Tibial artery (tissue), 4 donors: ENCODE measurements at regions not wholly inside any gene's neighbourhood (a gene's known extent, or its start where the extent isn't known, plus 50 kb on each side); places are given as distances from the start of the nearest gene placed in this dataset.

Experiments used
- DNase-seq, 2 donors: peaks; one replicate each; pipeline ENCODE4 v3.0.0-alpha.2; 2019
- H3K27ac ChIP-seq, 2 donors: fragments of 200-600 bp; sonication (generic) in 1 of 2; 1 replicate in 1 of 2; 2 replicates in 1 of 2; pipeline ENCODE4 v1.5.1; 2018 to 2019; ENCODE audit warnings: mild to moderate bottlenecking in 1 of 2
- H3K27me3 ChIP-seq, 2 donors: fragments of 200-600 bp; sonication (generic) in 1 of 2; one replicate each; pipeline versions ENCODE4 v1.5.1 to v1.6.0; 2016 to 2019
- H3K36me3 ChIP-seq, 3 donors: fragments of 200-600 bp; sonication (generic) in 2 of 3; one replicate each; pipeline ENCODE4 v1.5.1; 2016 to 2019; ENCODE audit warnings: mild to moderate bottlenecking in 2 of 3
- H3K4me1 ChIP-seq, 4 donors: fragments of 200-600 bp; sonication (generic) in 2 of 4; 1 replicate in 3 of 4; 2 replicates in 1 of 4; pipeline ENCODE4 v1.5.1; 2016 to 2019
- H3K4me3 ChIP-seq, 2 donors: fragments of 200-600 bp; sonication (generic) in 1 of 2; 1 replicate in 1 of 2; 2 replicates in 1 of 2; pipeline ENCODE4 v1.5.1; 2018 to 2019; ENCODE audit warnings: mild to moderate bottlenecking in 2 of 2
- H3K9me3 ChIP-seq, 3 donors: fragments of 200-600 bp; sonication (generic) in 1 of 3; one replicate each; pipeline ENCODE4 v1.5.1; 2016 to 2019
- intact Hi-C: fragments of 100-400 bp; cut with DNase I; formaldehyde crosslinking; loops from one replicate; pipeline ENCODE4 v1.15.0; 2023; ENCODE audit warnings: low total_unique reads
- TF ChIP-seq, protein P1 (sequence below), 2 experiments: fragments of 200-600 bp in 1 of 2; fragments of 450-650 bp in 1 of 2; IDR thresholded peaks; one replicate each; pipeline ENCODE4 v1.5.1; 2017 to 2019; ENCODE audit warnings: antibody characterized with exemption in 2 of 2, mild to moderate bottlenecking in 1 of 2, moderate library complexity in 1 of 2

DNA sequence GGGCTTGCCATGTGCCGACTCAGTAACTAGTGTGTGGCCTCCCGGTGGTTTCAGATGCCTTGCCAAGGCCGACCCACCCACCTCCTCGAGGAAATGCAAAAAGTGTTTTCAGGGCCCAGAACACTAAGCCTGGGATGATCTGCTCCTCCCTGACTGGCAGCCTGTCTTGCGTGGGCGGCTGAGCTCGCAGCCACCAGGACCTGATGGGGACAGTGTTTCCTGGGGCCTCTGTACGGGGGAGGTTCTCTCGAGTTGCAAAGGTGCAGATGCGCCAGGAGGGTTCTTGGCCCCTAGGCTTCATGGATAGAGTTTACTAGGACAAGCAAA is 85.2 kb downstream of the GLI2 start:
- peak; percentile 49 to 63 for DNase-seq
- Histone ChIP-seq H3K4me1 (peaks cover 0 to 52% (median 42%) of the 10 kb centered on the region in 4 donors), H3K9me3 (no peaks in the 10 kb centered on the region), H3K36me3 (no peaks in the 10 kb centered on the region), H3K27ac (peak overlapping the region; percentile 57 to 72), H3K4me3 (peak overlapping the region; percentile 12 to 40), H3K27me3 (no peaks in the 10 kb centered on the region)
- intact Hi-C loops = no loop called here
- TF ChIP-seq, protein P1, sequence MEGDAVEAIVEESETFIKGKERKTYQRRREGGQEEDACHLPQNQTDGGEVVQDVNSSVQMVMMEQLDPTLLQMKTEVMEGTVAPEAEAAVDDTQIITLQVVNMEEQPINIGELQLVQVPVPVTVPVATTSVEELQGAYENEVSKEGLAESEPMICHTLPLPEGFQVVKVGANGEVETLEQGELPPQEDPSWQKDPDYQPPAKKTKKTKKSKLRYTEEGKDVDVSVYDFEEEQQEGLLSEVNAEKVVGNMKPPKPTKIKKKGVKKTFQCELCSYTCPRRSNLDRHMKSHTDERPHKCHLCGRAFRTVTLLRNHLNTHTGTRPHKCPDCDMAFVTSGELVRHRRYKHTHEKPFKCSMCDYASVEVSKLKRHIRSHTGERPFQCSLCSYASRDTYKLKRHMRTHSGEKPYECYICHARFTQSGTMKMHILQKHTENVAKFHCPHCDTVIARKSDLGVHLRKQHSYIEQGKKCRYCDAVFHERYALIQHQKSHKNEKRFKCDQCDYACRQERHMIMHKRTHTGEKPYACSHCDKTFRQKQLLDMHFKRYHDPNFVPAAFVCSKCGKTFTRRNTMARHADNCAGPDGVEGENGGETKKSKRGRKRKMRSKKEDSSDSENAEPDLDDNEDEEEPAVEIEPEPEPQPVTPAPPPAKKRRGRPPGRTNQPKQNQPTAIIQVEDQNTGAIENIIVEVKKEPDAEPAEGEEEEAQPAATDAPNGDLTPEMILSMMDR (IDR thresholded peaks at IDR 0.05) = no peak

DNA sequence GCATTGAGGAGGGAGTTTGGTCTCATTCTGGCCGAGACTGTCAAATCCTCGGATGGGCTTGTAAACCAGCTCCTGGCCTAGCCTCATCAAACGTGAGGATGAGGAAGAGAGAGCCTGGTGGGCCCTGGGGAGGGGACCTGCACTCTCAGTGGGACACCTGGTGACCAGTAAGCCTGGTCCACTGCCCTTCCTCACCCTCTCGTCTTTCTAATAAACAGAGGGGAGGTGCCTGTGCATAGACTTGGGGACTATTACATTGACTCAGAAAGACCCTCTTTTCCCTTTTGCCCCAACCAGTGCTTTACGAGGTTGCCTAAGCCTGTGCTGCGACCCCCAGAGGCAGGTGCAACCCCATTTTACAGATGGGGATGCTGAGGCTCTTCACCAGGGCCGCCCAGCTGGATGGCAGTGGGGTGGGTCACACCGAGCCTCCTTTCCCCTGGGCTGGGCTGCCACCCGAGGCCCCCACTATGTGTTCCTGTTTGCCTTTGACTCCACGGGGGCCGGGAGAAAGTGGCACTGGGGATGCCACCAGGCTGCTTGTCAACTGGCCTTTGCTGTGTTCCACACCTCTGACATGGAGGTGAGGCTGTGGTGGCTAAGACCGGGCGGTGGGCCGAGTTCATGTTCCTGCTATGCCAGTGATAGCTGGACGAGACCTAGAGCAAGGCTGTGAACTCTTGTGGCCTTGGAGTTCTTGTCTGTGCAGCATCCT is 85.9 kb downstream of the GLI2 start:
- Histone ChIP-seq H3K27me3 (no peaks in the 10 kb centered on the region), H3K4me1 (peaks cover 0 to 59% (median 47%) of the 10 kb centered on the region in 4 donors), H3K9me3 (no peaks in the 10 kb centered on the region), H3K36me3 (no peaks in the 10 kb centered on the region), H3K27ac (peak overlapping the region; percentile 57 to 72), H3K4me3 (peak overlapping the region in 1 of 2 donors; percentile 40)
- intact Hi-C loops = no loop called here
- TF ChIP-seq, protein P1 (IDR thresholded peaks at IDR 0.05) = no peak
- peak in 1 of 2 donors; percentile 45 for DNase-seq

DNA sequence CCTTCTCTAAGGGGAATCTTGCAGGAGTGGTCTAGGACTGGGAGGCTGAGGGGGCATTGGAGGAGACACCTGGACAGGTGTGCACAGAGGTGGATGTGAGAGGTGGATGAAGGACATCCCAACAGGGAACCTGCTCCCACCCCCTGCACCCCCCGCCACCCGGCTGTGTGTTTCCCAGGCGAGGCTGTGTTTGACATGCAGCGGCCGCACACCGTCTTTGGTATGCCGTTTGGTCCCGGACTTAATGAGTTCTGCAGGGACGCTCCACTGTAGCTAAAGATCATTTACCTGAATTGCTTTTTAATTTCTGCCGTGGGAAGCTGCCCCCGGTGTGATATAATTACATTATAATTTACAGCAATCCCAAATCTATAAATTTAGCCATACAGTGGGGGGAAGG is 87.3 kb downstream of the GLI2 start:
- TF ChIP-seq, protein P1 (IDR thresholded peaks at IDR 0.05) = no peak

DNA sequence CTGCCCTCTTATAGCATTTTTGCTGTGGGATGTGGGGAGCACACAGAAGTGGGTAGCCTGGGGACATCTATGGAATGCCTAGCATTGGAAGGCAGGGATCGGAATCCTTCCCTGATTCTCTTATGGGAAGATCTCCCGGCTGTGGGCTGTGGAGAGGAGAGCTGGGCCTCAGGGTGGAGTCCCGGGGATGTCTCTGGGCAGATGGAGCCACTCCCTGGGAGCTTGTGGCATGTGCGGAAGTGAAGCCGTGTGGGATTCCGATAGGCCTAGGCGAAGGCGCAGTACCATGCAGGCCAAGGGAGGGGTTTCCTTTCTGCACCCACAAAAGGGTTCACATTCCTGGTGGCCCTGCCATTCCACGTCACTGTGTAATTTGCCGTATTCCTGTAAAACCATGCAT is 87.9 kb downstream of the GLI2 start:
- Histone ChIP-seq H3K27ac (no peak overlapping the region), H3K9me3 (no peaks in the 10 kb centered on the region), H3K4me1 (peaks cover 0 to 51% (median 40%) of the 10 kb centered on the region in 4 donors), H3K27me3 (no peaks in the 10 kb centered on the region), H3K36me3 (no peaks in the 10 kb centered on the region), H3K4me3 (no peak overlapping the region)
- peak in 1 of 2 donors; percentile 25 for DNase-seq
- intact Hi-C loops = no loop called here
- TF ChIP-seq, protein P1 (IDR thresholded peaks at IDR 0.05) = no peak

More for the DNA sequence above, 87.3 kb downstream of the GLI2 start:
- Histone ChIP-seq H3K9me3 (no peaks in the 10 kb centered on the region), H3K4me3 (no peak overlapping the region), H3K27ac (no peak overlapping the region), H3K36me3 (no peaks in the 10 kb centered on the region), H3K27me3 (no peaks in the 10 kb centered on the region), H3K4me1 (peaks cover 0 to 57% (median 46%) of the 10 kb centered on the region in 4 donors)
- intact Hi-C loops = no loop called here
- DNase-seq = peak in 1 of 2 donors; percentile 39

DNA sequence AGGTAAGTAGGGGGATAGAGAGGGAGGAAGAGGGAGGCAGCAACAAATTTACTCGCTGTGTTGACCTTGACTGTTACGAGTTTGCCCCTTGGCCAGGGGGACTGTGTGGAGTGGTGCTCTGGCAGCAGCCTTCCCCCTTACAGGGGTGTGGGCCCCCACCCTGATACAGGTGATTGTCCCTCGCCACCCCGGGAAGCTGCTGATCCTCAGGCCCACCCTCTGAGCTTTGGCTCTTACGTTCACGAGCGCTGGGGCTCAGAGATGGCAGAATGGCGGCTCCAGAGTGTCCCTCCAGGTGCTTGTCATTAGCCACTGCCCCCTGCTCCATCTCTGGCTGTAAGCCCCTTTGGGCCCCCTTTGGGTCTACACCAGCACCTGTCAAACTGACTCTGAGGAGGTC is 88.6 kb downstream of the GLI2 start:
- Histone ChIP-seq H3K27me3 (no peaks in the 10 kb centered on the region), H3K4me1 (peaks cover 0 to 44% (median 36%) of the 10 kb centered on the region in 4 donors), H3K27ac (no peak overlapping the region), H3K4me3 (no peak overlapping the region), H3K36me3 (no peaks in the 10 kb centered on the region), H3K9me3 (no peaks in the 10 kb centered on the region)
- TF ChIP-seq, protein P1 (IDR thresholded peaks at IDR 0.05) = no peak
- peak in 1 of 2 donors; percentile 58 for DNase-seq
- intact Hi-C loops = no loop called here
